Trophoblast cell (in vitro differentiated cells and primary cell): ENCODE measurements at regions not wholly inside any gene's neighbourhood (a gene's known extent, or its start where the extent isn't known, plus 50 kb on each side); places are given as distances from the start of the nearest gene placed in this dataset.

ENCODE experiments used
- DNase-seq, 2 donors: peaks; one replicate each; pipeline ENCODE4 v3.0.0-alpha.2; 2016
- H2AFZ ChIP-seq: 2 replicates; pipeline ENCODE4 v1.6.1; 2013; ENCODE audit warnings: low read length, moderate library complexity, mild to moderate bottlenecking; ENCODE audit not compliant: insufficient read depth, poor library complexity
- H2AK5ac ChIP-seq: 2 replicates; pipeline ENCODE4 v1.6.1; 2013; ENCODE audit warnings: mild to moderate bottlenecking, low read length
- H2BK120ac ChIP-seq: 2 replicates; pipeline ENCODE4 v1.6.1; 2013; ENCODE audit warnings: low read length, mild to moderate bottlenecking, moderate library complexity; ENCODE audit not compliant: insufficient read depth, poor library complexity
- H2BK12ac ChIP-seq: 2 replicates; pipeline ENCODE4 v1.6.1; 2013; ENCODE audit warnings: mild to moderate bottlenecking, low read length, moderate library complexity
- H2BK5ac ChIP-seq: 2 replicates; pipeline ENCODE4 v1.6.1; 2013; ENCODE audit warnings: low read length, low read depth, moderate library complexity, mild to moderate bottlenecking; ENCODE audit not compliant: poor library complexity
- H3K14ac ChIP-seq: 2 replicates; pipeline ENCODE4 v1.6.1; 2013; ENCODE audit warnings: mild to moderate bottlenecking, low read length
- H3K18ac ChIP-seq: 2 replicates; pipeline ENCODE4 v1.6.1; 2013; ENCODE audit warnings: mild to moderate bottlenecking, low read length
- H3K23ac ChIP-seq: 2 replicates; pipeline ENCODE4 v1.6.1; 2013; ENCODE audit warnings: low read length
- H3K27ac ChIP-seq: 2 replicates; pipeline ENCODE4 v1.5.1; 2013; ENCODE audit warnings: low read depth, mild to moderate bottlenecking, inconsistent platforms, low read length, moderate library complexity
- H3K27me3 ChIP-seq: 2 replicates; pipeline ENCODE4 v1.6.1; 2013; ENCODE audit warnings: inconsistent platforms, mild to moderate bottlenecking, low read length, moderate library complexity; ENCODE audit not compliant: insufficient read depth
- H3K36me3 ChIP-seq, 2 experiments: 1 replicate in 1 of 2; 2 replicates in 1 of 2; pipeline ENCODE4 v1.6.1; 2013; ENCODE audit warnings: low read length in 2 of 2, mild to moderate bottlenecking in 2 of 2, moderate library complexity in 1 of 2; ENCODE audit not compliant: insufficient read depth in 2 of 2, control insufficient read depth in 1 of 2
- H3K4ac ChIP-seq: 2 replicates; pipeline ENCODE4 v1.6.1; 2013; ENCODE audit warnings: low read depth, mild to moderate bottlenecking, low read length, moderate library complexity
- H3K4me1 ChIP-seq, 2 experiments: 1 replicate in 1 of 2; 2 replicates in 1 of 2; pipeline ENCODE4 v1.6.1; 2013; ENCODE audit warnings: low read length in 2 of 2, mild to moderate bottlenecking in 2 of 2, moderate library complexity in 1 of 2; ENCODE audit not compliant: insufficient read depth in 2 of 2, control insufficient read depth in 1 of 2
- H3K4me2 ChIP-seq: 2 replicates; pipeline ENCODE4 v1.6.1; 2013; ENCODE audit warnings: inconsistent platforms, mild to moderate bottlenecking, low read length, moderate library complexity
- H3K4me3 ChIP-seq: 2 replicates; pipeline ENCODE4 v1.5.1; 2013; ENCODE audit warnings: mild to moderate bottlenecking, low read depth, low read length, inconsistent platforms
- H3K79me1 ChIP-seq: one replicate; pipeline ENCODE4 v1.6.1; 2013; ENCODE audit warnings: low read length
- H3K79me2 ChIP-seq: 2 replicates; pipeline ENCODE4 v1.6.1; 2013; ENCODE audit warnings: low read length, mild to moderate bottlenecking; ENCODE audit not compliant: control insufficient read depth, insufficient read depth, poor library complexity
- H3K9ac ChIP-seq: 2 replicates; pipeline ENCODE4 v1.6.1; 2013; ENCODE audit warnings: mild to moderate bottlenecking, low read length
- H3K9me3 ChIP-seq: 2 replicates; pipeline ENCODE4 v1.6.1; 2013; ENCODE audit warnings: low read depth, mild to moderate bottlenecking, control low read depth, inconsistent platforms, low read length; ENCODE audit not compliant: insufficient read depth
- H4K12ac ChIP-seq: 2 replicates; pipeline ENCODE4 v1.6.1; 2013; ENCODE audit warnings: low read depth, mild to moderate bottlenecking, low read length, moderate library complexity
- H4K8ac ChIP-seq: 2 replicates; pipeline ENCODE4 v1.6.1; 2013; ENCODE audit warnings: low read depth, mild to moderate bottlenecking, low read length, moderate library complexity
- H4K91ac ChIP-seq: one replicate; pipeline ENCODE4 v1.6.1; 2013; ENCODE audit warnings: low read depth, mild to moderate bottlenecking, low read length, moderate library complexity
- WGBS: extraction: QIAGEN DNeasy Blood & Tissue Kit; methylation state at CpG from one replicate; pipeline ENCODE4 v1.1.7; 2013; ENCODE audit warnings: missing lambda C conversion rate; ENCODE audit not compliant: insufficient read length, insufficient coverage; ENCODE audit errors: extremely low coverage; 5-methylcytosine and 5-hydroxymethylcytosine counted together

DNA sequence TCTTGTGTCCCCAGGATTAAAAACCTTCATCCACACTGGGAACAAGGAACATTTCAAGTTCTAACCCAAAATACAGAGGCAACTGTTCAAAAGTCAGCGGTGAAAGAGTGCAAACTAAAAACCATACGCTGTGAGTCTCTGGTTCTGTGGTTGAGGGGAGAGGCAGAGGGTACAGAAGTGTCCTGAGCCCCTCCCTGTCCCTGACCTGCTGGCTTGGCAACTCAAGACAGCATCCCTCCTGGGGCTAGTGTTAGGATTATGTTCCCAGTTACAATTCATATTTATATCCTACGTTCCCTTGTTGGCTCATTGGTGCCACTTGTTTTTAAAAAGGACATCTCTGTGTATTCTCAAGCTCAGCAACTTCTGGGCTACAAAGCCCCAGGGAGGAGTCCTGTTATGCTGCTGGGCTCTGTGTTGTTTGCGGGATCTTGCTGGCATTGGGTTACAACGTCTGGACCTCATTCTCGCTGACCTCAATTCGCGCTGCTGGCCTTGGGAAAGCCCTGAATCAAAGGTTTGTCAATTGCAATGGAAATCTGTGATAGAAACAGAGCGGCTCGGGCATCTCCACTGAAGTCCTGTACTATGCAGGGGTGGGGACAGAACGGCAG lies 420.8 kb downstream of the FUT8 start:
- Histone ChIP-seq H3K4me3 (no peak overlapping the region), H3K9me3 (no peaks in the 10 kb centered on the region), H3K4ac (no peak overlapping the region), H3K79me2 (no peaks in the 10 kb centered on the region), H3K79me1 (no peaks in the 10 kb centered on the region), H3K4me2 (no peak overlapping the region), H4K8ac (no peak overlapping the region), H3K36me3 (no peaks in the 10 kb centered on the region), H3K14ac (no peak overlapping the region), H2AFZ (peak overlapping the region; percentile 1), H2BK120ac (no peak overlapping the region), H3K18ac (no peak overlapping the region), H2BK5ac (no peak overlapping the region), H3K27me3 (no peaks in the 10 kb centered on the region), H3K4me1 (peaks cover 2 to 8% of the 10 kb centered on the region in 2 experiments), H3K27ac (no peak overlapping the region), H4K12ac (no peak overlapping the region), H4K91ac (no peak overlapping the region), H3K9ac (no peak overlapping the region), H2BK12ac (peak overlapping the region; percentile 1), H2AK5ac (no peak overlapping the region), H3K23ac (no peak overlapping the region)
- WGBS: no CpG with 5 or more reads among the region's 11 CpGs
- no peak for DNase-seq

DNA sequence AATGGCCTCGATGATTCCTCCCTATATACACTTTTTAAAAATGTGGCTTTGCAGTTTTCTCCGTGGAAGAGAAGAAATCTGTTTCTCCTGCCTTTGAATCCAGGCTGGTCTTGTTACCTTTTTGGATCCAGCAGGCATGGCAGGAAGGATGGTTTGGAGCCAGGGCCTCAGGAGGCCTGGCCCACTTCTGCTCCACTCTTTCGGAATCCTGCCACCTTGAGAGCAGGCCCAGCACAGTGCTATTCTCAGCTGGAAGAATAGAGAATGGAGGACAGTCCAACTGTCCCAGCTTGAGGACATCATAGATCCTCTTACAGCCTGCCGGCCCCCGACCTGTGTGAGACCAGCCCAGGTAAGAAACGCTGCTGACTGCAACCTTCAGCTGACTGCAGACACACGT lies 421.5 kb downstream of the FUT8 start:
- Histone ChIP-seq H3K79me2 (no peaks in the 10 kb centered on the region), H3K18ac (no peak overlapping the region), H2BK5ac (no peak overlapping the region), H2AFZ (no peak overlapping the region), H3K4me3 (no peak overlapping the region), H3K27me3 (no peaks in the 10 kb centered on the region), H3K4me1 (peaks cover 2 to 8% of the 10 kb centered on the region in 2 experiments), H3K4ac (no peak overlapping the region), H2BK120ac (no peak overlapping the region), H3K23ac (no peak overlapping the region), H3K14ac (no peak overlapping the region), H2BK12ac (no peak overlapping the region), H3K79me1 (no peaks in the 10 kb centered on the region), H3K36me3 (no peaks in the 10 kb centered on the region), H4K12ac (no peak overlapping the region), H4K8ac (no peak overlapping the region), H4K91ac (no peak overlapping the region), H3K9ac (no peak overlapping the region), H3K27ac (no peak overlapping the region), H2AK5ac (no peak overlapping the region), H3K9me3 (no peaks in the 10 kb centered on the region), H3K4me2 (no peak overlapping the region)
- no CpG with 5 or more reads among the region's 7 CpGs for WGBS
- DNase-seq: no peak

DNA sequence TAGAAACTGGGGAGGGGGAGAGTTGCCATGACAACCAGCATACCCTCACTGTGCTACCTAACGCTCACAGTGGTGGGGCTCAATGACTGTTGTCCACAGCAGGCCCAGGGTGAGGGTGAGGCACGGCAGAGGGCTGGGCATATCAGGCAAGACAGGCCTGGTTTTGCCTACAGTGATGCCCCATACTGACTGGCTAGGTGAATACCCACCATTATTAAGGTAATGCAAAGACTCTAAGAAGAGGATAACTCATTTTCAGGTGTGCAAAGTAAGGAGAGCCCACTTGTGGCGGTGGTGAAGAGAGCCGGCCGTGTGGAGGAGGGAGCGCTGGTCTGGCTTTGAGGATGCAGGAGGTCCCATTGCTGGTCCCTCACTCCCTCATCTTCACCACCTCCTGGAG lies 422.3 kb downstream of the FUT8 start:
- Histone ChIP-seq H3K27ac (no peak overlapping the region), H2AFZ (no peak overlapping the region), H3K9me3 (no peaks in the 10 kb centered on the region), H4K91ac (no peak overlapping the region), H3K14ac (no peak overlapping the region), H2BK12ac (no peak overlapping the region), H3K36me3 (no peaks in the 10 kb centered on the region), H3K79me2 (no peaks in the 10 kb centered on the region), H3K23ac (no peak overlapping the region), H3K27me3 (no peaks in the 10 kb centered on the region), H2BK5ac (no peak overlapping the region), H3K9ac (no peak overlapping the region), H2AK5ac (no peak overlapping the region), H4K12ac (no peak overlapping the region), H2BK120ac (no peak overlapping the region), H3K4me1 (peaks cover 2 to 8% of the 10 kb centered on the region in 2 experiments), H3K4ac (no peak overlapping the region), H3K18ac (no peak overlapping the region), H4K8ac (no peak overlapping the region), H3K79me1 (no peaks in the 10 kb centered on the region), H3K4me3 (no peak overlapping the region), H3K4me2 (no peak overlapping the region)
- DNase-seq: no peak
- WGBS: no CpG with 5 or more reads among the region's 6 CpGs

DNA sequence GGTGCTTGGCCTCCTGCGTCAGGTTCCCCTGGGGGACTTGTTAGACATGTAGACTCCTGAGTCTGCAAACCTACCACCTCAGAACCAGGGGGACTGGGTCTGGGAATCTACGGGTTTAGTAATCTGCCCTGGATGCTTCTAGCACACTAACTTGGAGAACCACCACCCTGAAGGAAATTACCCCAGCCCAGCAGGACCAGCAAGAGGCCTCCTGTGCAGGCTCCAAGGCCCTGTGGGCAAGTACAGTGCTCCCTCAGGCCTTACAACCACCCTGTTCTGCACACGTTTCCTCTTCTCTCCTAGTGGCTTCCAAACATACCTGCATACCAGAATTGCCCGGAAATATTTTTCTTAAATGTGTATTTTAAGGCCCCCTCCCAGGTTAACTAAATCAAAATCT lies 423.0 kb downstream of the FUT8 start:
- Histone ChIP-seq H3K27me3 (no peaks in the 10 kb centered on the region), H3K4me2 (no peak overlapping the region), H3K23ac (no peak overlapping the region), H2AK5ac (no peak overlapping the region), H3K4ac (no peak overlapping the region), H2BK12ac (no peak overlapping the region), H3K9ac (no peak overlapping the region), H2BK120ac (no peak overlapping the region), H4K12ac (no peak overlapping the region), H3K27ac (no peak overlapping the region), H2BK5ac (no peak overlapping the region), H3K4me3 (no peak overlapping the region), H3K14ac (no peak overlapping the region), H3K9me3 (no peaks in the 10 kb centered on the region), H3K79me2 (no peaks in the 10 kb centered on the region), H2AFZ (no peak overlapping the region), H3K79me1 (no peaks in the 10 kb centered on the region), H3K4me1 (peaks cover 2 to 8% of the 10 kb centered on the region in 2 experiments), H4K91ac (no peak overlapping the region), H3K36me3 (no peaks in the 10 kb centered on the region), H4K8ac (no peak overlapping the region), H3K18ac (no peak overlapping the region)
- no CpG with 5 or more reads among the region's 4 CpGs for whole genome bisulfite sequencing
- peak; percentile 61 to 69 for DNase-seq
